ENCODE measurements at regions not wholly inside any gene's neighbourhood (a gene's known extent, or its start where the extent isn't known, plus 50 kb on each side); places are given as distances from the start of the nearest gene placed in this dataset.

GRCh38 chr2:37507051-37507410, 162.6 kb downstream of the QPCT start:
- H3K4me3 ChIP-seq (ENCODE audit: low read depth, low read length) = no peak overlapping the region
- TF ChIP-seq CTCF (IDR thresholded peaks at IDR 0.05; ENCODE audit: low read depth, low read length, missing control alignments) = no peak
- no peak for DNase-seq (ENCODE audit: low read depth)

- H3K4me3 ChIP-seq (ENCODE audit: low read depth, low read length) = no peak overlapping the region
- no peak for TF ChIP-seq CTCF (IDR thresholded peaks at IDR 0.05; ENCODE audit: low read depth, low read length, missing control alignments)
- no peak for DNase-seq (ENCODE audit: low read depth)
These were observed 163.3 kb downstream of the QPCT start for GRCh38 chr2:37507703-37508102.

GRCh38 chr2:37512971-37513370, 158.5 kb downstream of the CDC42EP3 start:
- DNase-seq (ENCODE audit: low read depth) = no peak
- TF ChIP-seq CTCF (IDR thresholded peaks at IDR 0.05; ENCODE audit: low read depth, low read length, missing control alignments) = no peak
- H3K4me3 ChIP-seq (ENCODE audit: low read depth, low read length) = no peak overlapping the region

- DNase-seq (ENCODE audit: low read depth) = no peak
- no peak overlapping the region for H3K4me3 ChIP-seq (ENCODE audit: low read depth, low read length)
- TF ChIP-seq CTCF (IDR thresholded peaks at IDR 0.05; ENCODE audit: low read depth, low read length, missing control alignments) = no peak
These were observed 147.6 kb downstream of the CDC42EP3 start for GRCh38 chr2:37523814-37524362.

- DNase-seq (ENCODE audit: low read depth) = no peak
- H3K4me3 ChIP-seq (ENCODE audit: low read depth, low read length) = no peak overlapping the region
- no peak for TF ChIP-seq CTCF (IDR thresholded peaks at IDR 0.05; ENCODE audit: low read depth, low read length, missing control alignments)
These were observed 145.1 kb downstream of the CDC42EP3 start for GRCh38 chr2:37526323-37526722.

GRCh38 chr2:37526856-37527255, 144.6 kb downstream of the CDC42EP3 start:
- no peak overlapping the region for H3K4me3 ChIP-seq (ENCODE audit: low read depth, low read length)
- no peak for DNase-seq (ENCODE audit: low read depth)
- TF ChIP-seq CTCF (IDR thresholded peaks at IDR 0.05; ENCODE audit: low read depth, low read length, missing control alignments) = no peak

- no peak for DNase-seq (ENCODE audit: low read depth)
- no peak overlapping the region for H3K4me3 ChIP-seq (ENCODE audit: low read depth, low read length)
- no peak for TF ChIP-seq CTCF (IDR thresholded peaks at IDR 0.05; ENCODE audit: low read depth, low read length, missing control alignments)
These were observed 144.1 kb downstream of the CDC42EP3 start for GRCh38 chr2:37527361-37527760.
